Stimulated activated CD8-positive, alpha-beta memory T cell treated with anti-CD3 and anti-CD28 coated beads, Interleukin-12 subunit alpha, Interleukin-12 subunit beta, amount 100 ng/mL, for 24 hours (primary cell): ENCODE measurements at regions not wholly inside any gene's neighbourhood (a gene's known extent, or its start where the extent isn't known, plus 50 kb on each side); places are given as distances from the start of the nearest gene placed in this dataset.
"Not testable (repeated sequence)": the region's sequence is repeated elsewhere in the genome, so short reads cannot be mapped to it uniquely, and the experiment has no call there.

ENCODE experiments used
- DNase-seq: peaks from one replicate; pipeline ENCODE4 v3.0.0-alpha.2; 2020; ENCODE audit errors: extremely low read depth

DNA sequence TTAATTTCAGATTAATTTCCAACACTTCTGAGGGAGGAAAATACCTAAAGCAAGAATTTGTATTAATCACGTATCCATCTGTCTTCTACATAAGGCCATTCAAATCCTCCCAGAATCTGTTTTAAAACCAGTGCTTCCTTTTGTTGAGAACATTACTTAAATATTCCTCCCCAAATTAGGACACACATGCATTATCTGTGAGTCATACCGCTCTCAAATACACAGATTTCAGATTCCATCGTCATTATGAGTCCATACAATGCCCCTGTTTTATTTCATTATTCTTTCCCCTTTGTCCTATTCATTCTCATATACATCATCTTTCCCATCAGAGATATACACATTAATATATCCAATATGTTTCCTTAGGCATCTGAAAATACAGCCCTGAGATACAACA is 57.3 kb upstream of the PRSS12 start:
- no peak for DNase-seq

DNA sequence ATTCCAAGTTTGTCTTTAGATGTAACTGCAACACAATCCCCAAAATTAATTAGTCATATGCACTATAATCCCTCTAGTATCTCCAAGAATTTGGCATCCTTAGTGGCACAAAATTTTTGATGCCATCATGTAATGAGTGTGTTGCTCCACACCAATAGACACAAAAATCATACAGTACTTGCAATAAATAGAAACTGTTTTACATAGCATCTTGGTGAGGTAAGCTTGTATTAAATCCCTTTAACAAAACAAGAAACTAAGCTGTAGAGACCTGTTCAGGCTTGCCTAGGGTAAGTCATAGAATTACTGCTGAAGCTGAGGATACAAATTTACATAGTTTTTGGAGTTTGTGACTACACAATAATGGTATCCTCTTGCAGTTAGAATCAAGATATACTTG is 64.5 kb upstream of the PRSS12 start:
- no peak for DNase-seq

DNA sequence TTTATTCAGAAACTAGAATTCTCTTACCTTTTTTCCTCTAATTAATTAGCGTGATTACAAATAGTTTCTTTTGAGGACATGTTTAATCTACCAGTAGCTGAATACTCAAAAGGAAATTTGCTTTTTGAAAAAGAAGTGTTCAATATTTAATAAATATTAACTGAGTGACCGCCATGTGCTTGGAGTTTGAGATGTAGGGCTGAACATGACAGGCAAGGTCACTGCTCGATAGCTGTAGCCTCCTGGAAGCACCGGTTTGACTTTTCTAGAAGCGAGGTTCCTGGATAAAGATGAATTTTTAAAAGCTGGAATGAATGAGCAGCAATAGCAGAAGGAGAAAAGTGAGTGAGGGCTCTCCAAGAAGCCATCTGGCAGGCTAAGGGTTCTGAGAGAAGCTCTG is 65.0 kb upstream of the PRSS12 start:
- not testable (repeated sequence) for DNase-seq

DNA sequence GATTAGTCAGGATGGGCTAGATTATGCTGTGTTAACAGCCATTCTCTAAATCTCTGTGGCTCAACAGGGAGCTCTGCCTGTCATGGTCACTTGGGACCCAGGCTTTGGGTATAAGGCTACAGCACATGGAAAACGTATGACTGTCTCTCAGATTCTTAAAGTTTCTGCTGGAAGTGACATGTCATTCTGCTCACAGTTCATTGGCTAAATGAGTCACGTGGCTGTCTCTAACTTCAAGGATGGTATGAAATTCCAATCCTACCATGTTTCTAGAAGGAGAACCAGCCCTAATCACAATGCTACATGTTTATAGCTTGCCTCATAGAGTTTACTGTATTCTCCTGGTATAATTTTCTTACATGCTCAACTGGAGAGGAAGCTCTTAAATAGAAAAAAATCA is 65.6 kb upstream of the PRSS12 start:
- not testable (repeated sequence) for DNase-seq

DNA sequence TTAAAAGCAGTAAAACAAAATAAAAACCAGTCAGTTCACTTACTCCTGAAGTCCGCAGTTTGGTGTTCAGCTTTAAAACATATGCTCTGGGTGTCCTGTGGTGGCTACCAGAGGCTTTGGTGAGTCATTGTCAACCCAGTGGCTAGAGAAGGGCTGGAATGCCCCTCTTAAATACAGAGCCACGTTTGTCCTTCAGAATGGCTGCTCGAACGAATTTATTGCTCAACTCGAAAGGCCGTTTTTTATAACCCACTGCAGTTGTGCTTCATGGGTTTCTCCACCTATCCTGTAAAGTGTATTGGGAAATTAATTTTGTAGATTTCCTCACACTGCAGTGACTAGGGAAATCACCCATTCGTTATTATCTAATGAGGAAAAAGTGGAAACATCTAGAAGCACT is 66.8 kb upstream of the PRSS12 start:
- DNase-seq, result not testable (repeated sequence)

DNA sequence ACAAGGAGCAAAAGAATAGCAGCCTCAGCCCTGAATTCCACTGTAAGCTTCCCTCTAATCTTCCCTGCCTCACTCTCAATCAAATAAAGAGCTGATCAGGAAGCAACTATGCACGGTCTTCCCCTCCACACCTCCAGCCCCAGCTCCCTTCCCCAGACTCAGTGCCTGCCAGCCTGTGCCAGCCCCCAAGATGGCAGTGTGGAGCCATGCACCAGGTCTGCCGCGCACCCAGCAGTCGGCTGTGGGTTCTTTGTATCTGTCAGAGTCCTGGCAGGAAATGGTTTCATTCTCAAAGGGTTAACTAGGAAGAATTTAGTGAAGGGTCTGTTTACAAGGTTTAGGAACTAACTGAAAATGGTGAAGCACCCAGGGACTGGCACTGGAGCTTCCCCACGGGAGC is 71.3 kb upstream of the PRSS12 start:
- DNase-seq, result not testable (repeated sequence)

DNA sequence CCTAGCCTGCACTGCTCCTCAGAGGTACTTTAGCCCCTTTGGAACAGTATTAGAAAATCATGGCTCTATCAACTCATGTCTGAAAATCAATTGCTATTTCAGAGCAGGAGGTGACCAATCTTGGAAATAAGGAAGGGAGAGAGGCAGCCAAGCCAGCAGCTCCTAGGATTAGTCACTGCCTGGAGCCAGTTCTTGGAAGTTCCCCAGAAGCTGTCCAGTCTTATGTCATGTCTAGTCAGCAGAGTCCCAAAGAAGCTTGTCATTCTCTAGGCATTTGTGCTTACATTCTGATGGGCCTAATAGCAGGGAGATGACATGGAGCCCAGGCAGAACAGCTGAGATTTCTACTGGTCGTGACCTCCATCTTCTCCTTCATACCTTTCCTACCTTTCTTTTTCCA is 76.1 kb upstream of the PRSS12 start:
- not testable (repeated sequence) for DNase-seq

DNA sequence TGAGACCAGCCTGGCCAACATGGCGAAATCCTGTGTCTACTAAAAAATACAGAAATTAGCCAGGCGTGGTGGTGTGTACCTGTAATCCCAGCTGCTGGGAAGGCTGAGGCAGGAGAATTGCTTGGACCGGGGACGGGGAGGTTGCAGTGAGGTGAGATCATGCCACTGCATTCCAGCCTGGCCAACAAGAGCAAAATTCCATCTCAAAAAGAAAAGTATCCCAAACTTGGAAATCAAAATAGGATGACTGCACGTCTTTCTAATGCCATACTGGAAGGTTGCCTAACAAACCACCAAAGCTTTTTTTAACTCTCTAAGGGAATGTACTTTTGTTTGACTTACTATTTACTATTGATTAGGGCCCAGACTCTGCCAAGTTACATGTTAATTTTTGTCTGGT is 79.6 kb upstream of the PRSS12 start:
- not testable (repeated sequence) for DNase-seq

DNA sequence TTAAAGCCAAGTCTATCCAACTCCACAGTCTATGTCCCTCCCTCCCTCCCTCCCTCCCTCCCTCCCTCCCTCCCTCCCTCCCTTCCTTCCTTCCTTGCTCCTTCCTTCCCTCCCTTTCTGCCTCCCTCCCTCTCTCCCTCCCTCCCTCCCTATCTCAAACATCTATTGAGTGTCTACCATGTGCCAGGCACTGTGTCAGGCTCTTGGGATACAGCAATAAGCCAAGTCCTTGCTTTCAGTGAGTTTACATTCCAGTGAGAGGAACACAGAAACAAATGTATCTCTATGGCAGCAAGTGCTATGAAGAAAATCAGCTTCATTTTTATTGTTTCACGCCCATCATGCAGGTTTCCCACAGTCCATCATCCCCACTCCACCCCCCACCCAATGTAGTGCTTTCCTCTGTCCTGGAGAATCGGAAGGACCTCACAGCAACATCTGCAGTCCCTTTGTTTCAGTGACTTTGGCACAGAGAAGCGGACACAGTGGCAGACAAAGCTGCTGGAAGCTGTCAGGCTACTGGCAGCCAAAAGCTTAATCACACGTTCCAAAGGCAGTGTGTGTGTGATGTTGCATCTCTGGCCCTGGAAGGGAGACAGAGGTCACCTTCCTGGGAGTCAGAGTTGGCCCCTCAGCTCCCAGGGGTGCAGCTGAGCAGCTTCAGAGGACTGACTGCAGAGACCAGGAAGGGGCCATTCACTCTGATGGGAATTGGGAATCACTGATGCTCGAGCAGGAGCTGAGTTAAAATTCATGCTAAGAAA is 81.0 kb upstream of the PRSS12 start:
- not testable (repeated sequence) for DNase-seq

DNA sequence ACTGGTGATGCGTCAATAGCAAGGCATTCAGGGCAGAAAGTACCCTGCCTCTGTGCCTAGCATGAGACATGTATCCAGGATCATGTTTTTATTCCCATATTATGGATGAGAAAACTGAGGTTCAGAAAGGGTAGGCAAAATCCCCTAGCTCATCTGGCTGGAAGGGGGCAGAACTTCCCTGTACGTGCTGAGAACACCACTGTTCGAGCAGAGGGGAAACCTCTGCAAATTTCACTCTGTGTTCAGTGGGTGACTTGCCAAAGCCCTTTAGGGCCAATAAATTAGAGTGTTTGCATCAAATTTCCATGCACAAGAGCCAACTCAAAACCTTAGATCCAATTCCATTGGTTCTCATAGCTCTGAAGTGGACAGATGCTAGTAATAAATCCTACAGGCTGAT is 82.6 kb upstream of the PRSS12 start:
- DNase-seq, result not testable (repeated sequence)

DNA sequence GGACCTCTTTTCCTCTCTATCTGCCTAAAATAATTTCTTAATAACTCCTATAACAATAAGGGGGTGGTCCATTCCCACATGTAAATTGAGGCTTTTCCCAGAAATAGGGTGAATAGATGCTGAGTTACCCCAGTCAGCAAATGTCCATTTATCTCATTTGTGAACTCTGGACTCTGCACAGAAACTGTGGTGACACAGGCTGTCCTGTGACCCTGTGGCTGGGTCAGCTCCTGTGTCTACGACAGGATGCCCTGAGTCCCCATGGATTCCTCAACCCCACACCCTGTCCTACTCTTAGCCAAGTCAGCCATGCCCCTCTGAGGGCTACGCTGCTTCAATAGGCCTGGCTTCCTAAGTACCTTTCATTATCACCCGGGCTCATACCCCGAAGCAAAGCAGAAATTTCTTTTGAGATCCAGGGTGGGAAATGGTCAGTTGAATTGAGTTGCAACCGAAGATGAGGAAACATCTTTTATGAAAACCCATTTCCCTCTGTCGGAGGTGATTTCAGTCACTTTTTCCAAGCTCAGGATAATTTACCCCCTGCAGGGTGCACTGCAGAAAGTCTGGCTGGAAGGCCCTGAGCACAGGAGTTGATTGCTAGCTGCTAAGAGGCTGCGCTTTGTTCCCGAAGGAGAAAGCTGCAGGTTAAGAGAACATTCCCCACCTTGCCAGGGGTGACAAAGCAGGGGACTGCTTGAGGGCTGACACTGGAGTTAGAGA is 89.5 kb upstream of the PRSS12 start:
- not testable (repeated sequence) for DNase-seq

DNA sequence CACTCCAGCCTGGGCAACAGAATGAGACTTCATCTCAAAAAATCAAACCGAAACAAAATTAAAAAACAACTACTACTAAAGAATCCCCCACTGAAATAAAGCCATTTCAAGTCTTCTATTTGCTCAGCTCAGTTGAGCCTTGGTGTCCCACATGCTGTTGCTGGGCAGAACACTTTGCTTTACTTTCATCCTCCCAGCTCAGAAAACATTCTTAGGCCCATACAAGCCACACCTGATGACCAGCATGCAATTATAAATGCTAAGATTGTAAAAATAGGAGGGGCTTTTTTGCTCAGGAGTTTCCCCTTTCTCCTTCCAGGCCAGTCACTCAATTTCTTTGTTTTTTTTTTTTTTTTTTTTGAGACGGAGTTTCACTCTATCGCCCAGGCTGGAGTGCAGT is 94.6 kb upstream of the PRSS12 start:
- DNase-seq, result not testable (repeated sequence)

DNA sequence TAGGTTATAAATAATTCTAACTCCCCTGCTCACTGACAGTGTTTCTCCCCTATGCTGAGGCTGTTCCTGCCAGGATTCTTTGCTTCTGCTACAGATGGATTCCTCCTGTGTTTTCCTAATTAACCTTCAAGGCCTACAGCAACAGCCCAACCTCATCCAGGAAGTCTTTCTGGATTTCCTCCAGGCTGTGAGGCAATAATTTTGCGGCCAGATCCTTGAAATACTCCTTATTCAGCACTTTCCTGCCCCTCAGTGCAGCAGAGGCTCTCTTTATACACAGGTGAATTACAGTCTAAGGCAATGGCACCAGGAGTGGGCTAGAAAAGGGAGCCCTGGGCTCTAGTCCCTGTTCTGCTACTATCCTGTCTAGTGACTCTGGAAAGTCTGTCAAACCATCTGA is 102.1 kb upstream of the PRSS12 start:
- not testable (repeated sequence) for DNase-seq

DNA sequence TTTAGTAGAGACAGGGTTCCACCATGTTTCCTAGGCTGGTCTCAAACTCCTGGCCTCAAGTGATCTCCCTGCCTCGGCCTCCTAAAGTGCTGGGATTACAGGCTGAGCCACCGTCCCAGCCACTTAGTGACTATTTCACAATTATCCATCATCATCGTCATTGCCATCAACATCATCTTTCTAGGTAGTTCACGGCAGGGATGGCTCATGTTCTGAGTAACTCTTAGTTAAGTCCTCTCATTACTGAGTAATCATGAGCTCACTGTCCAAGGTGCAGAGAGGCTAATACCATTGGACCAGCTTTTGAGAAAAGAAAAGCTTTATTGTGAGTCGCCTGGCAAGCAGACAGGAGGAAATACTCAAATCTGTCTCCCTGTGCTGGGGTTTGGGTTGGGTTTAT is 108.6 kb upstream of the PRSS12 start:
- DNase-seq, result not testable (repeated sequence)

DNA sequence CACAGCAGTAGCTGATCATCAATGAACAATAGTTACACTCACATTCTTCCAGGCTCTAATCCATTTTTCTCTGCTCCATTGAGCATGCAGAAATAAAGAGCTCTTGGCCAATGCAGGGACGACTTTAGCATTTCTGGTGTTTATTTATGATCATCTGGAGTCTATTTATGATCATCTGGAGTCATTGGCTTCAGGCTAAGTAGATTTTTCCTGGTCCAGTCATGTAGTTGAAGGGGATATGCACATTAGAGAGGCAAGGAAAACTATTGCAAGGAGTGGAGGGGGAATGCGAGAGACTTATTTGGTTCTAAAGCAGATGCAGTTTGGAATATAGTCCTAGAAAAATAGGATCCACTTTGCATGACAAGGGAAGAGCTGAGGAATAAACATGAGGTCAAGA is 113.0 kb upstream of the PRSS12 start:
- not testable (repeated sequence) for DNase-seq

DNA sequence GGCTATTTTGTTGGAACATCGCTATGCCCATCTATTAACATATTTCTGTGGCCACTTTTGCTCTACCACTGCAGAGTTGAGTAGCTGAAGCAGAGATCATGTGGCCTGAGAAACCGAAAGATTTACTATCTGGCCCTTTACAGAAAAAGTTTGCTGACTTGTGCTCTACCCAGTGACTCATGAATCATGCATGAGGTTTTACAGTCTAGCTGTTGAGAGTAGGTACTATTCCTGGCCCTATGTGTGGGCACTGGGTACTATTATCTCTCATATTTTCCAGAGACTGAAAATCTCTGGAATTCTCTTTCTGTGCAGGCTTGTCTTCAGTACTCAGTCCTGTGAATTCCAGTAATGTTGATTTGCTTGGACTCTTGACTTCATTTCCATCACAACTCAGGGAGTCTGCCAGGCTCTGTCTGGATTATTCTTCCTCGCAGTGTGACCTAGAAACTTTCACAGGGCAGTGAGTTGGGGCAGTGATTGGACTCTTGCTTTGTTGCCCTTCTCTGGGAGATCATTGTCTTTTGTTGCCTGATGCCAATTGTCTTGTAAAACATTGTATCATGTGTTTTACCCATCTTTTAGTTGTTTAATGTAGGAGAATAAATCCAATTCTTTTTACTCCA is 121.3 kb upstream of the PRSS12 start:
- DNase-seq, result not testable (repeated sequence)

DNA sequence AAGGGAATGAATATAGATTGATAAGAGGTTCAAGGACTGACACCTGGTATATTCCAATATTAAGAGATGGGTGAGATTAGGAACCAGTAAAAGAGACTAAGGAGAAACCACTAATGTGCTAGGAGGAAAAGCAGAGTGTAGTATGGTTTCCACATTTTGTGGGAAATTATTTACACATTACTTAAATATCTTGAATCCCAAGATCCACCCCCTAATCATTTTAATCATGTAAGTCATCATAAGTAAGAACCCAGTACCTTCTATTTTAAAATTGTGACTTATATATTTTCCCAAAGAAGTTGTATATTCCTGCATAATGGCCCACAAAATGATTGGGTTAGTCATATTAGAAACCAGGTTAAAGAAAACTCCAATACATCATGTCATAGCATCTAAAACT is 122.0 kb upstream of the PRSS12 start:
- not testable (repeated sequence) for DNase-seq

DNA sequence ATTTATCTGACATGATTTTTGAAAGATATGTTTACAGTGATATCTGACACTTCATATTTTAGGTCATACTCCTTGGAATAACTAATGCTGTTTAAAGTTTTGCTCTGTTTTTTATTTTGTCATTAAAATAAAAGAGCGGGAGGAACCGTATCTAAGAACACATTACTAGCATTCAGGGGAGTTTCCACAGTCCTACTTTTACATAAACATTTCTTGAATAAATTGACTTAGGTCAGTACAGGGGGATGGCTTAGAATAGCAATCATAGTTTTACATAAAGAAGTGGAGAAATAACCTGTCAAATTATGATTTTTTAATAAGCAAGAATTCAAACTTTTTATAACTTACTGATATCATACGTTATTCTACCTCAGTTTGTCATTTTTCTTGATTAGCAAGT is 123.1 kb upstream of the PRSS12 start:
- DNase-seq, result not testable (repeated sequence)

DNA sequence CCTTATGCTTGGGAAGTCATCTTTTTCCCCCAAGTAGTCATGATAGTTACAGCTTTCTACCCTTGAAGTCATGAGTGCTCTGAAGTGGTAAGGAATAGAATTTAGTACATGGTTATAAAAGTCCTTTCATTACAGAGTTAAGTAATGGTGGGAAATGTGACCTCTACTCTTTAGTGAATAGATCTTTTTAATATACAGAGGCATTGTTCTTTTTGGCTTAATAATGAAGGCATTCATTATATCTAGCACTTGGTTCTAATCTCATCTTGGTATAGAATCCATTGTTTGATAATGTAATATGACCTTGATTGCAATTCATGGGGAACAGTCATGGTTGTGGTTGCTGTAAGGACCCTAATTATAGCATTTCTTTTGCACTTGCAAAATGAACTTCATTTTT is 125.0 kb upstream of the PRSS12 start:
- not testable (repeated sequence) for DNase-seq

DNA sequence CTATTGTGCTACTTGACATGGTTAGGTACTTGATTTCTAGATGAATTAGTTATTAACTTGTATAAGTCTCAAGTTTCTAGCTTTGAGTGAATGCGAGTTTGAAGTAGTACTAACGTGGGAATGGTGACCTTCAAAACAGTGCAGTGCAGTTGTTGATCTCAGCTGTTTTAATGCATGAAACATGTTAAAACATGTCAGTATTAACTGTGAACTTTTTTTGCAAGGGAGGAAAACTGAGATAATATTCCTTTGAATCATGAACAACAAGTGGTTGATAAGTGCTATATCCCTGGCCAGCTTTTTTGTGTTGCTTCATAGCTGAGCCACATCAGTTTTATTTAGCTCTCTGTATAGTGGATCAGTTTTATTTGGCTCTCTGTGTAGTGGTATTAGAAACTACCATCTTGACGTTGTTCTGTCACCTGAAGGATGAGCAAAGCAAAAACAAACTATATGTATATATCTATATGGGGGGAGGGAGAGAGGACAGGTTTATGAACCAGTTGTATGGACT is 133.1 kb upstream of the PRSS12 start:
- not testable (repeated sequence) for DNase-seq

DNA sequence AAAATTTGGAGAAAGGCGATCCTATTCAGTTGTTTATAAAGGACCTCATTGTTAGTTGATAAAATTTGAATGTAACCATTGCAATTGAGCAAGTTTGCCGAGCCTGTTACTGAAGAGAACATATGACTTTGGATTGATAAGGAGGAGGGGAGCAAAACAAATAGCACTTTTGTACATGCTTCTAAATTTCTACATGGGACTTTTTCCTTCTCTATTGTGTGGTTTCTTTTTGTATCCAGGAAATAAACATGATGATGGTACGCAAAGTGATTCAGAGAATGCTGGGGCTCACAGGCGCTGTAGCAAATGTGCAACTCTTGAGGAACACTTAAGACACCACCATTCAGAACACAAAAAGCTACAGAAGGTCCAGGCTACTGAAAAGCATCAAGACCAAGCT is 140.2 kb upstream of the PRSS12 start:
- DNase-seq, result not testable (repeated sequence)

DNA sequence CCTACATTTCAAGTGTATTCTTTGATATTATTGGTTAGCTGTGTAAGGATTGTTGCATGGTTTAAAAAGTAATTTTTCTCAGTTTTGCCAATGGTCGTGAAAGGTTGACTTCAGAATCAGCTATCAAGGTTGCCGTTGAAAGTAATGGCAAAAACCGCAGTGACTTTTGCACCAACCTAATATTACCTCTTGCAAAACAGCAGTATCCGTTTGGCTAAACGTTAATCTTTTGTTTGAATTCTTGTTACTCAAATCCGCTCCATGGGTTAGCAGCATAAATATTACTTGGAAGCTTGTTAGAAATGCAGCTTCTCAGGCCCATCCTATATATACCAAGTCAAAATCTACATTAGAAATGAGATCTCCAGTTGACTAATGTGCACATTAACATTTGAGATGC is 141.6 kb upstream of the PRSS12 start:
- DNase-seq, result not testable (repeated sequence)

DNA sequence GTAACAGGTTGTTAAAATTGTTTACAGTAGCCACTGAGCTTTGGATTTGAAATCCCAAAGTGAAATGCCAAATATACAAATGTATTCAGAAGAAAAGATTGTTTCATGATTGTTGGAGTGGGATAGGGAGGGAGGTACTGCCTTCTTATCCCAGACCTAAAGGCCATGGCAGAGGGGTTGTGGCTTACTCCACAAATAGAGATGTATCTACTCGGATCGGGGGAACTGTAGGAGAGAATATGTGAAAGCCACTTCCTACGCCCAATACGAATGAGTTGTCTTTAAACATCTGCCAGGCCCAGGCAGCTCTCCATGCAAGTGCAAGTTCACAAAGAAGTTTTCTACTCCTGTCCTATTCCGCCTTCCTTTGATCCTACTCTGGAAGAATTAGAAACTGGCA is 150.2 kb upstream of the PRSS12 start:
- not testable (repeated sequence) for DNase-seq
